ENCODE measurements at regions not wholly inside any gene's neighbourhood (a gene's known extent, or its start where the extent isn't known, plus 50 kb on each side); places are given as distances from the start of the nearest gene placed in this dataset.

DNA sequence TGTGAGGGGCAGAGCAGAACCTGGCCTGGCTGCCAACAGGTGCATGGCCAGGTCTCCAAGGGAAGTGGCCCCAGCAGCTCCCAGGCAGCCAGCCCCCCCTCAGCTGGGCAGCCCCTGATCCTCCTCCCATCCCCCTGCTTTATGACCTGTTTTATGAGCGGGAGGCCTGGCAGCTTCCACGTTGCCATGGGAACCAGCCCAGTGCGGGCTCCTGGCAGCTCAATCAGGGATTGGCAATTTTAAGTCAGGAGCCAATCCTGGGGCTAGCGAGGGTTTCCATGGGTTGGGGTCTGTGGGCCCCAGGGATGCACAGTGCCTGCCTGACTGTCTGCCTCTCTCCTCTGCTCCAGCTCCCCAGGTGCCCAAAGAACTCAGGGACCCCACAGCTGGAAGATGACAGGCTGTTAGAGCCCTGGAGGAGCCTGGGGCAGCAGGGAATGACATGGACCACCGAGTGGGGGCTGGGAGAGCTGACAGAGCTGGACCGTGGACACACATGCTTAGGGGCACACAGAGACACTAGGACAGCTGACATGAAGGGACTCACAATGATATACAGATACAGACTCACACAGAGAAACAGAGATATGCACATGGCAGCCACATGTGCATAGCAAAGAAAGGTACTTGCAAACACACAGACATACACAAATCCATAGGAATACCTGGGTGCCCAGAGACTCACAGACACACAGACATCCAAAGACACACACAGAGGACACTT is 56.5 kb upstream of the SIRPA start:
- TF ChIP-seq CREB1 (IDR thresholded peaks at IDR 0.05; ENCODE audit: low read depth): no peak
- TF ChIP-seq, protein P1, sequence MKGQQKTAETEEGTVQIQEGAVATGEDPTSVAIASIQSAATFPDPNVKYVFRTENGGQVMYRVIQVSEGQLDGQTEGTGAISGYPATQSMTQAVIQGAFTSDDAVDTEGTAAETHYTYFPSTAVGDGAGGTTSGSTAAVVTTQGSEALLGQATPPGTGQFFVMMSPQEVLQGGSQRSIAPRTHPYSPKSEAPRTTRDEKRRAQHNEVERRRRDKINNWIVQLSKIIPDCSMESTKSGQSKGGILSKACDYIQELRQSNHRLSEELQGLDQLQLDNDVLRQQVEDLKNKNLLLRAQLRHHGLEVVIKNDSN (IDR thresholded peaks at IDR 0.05): no peak
